ENCODE measurements at regions not wholly inside any gene's neighbourhood (a gene's known extent, or its start where the extent isn't known, plus 50 kb on each side); places are given as distances from the start of the nearest gene placed in this dataset.

DNA sequence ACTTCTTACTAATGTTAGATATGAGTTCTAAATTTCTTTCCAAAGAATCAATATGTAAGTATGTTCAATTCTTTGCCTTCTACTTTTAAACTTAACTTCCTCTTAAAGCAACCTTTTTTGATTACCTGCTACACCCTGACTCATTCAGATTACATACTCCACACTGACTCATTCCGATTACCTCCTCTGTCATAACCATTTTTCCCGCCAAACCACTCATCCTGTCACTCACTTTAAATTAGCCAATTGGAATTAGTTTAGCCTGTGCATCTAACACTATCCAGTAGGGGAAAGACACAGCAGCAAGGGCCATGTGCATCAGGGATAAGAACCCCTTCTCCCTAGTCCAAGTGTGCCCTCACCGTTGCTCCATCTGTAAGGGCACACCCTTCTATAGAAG, 815.5 kb downstream of the BRINP3 start:
- H4K5ac ChIP-seq (ENCODE audit: low read length), result no peak overlapping the region
- no peak overlapping the region for H4K8ac ChIP-seq (ENCODE audit: low read depth, low read length)
- H3K9ac ChIP-seq (ENCODE audit: low read length), result no peak overlapping the region
- H3K27ac ChIP-seq (ENCODE audit: low read depth, low read length), result no peak overlapping the region
- WGBS (ENCODE audit: extremely low coverage, insufficient coverage, low lambda C conversion rate), result no CpG with 5 or more reads among the region's 3 CpGs
- no peak overlapping the region for H3K18ac ChIP-seq (ENCODE audit: low read length)
- no peaks in the 10 kb centered on the region for H3K27me3 ChIP-seq (ENCODE audit: insufficient read depth, low read length, poor library complexity)
- H3K56ac ChIP-seq (ENCODE audit: low read length), result no peak overlapping the region
- H2BK120ac ChIP-seq (ENCODE audit: low read depth, low read length), result no peak overlapping the region
- H3K4me3 ChIP-seq (ENCODE audit: low read length), result no peak overlapping the region
- no peaks in the 10 kb centered on the region for H3K79me2 ChIP-seq (ENCODE audit: control insufficient read depth, insufficient read depth, low read length)
- no peak overlapping the region for H2BK5ac ChIP-seq (ENCODE audit: low read length)
- H3K79me1 ChIP-seq (ENCODE audit: low read length), result no peaks in the 10 kb centered on the region
- no peak overlapping the region for H2BK15ac ChIP-seq (replicated peaks; ENCODE audit: low read depth)
- no peak for DNase-seq
- H3K4me1 ChIP-seq (ENCODE audit: control insufficient read depth, low read depth, low read length), result no peaks in the 10 kb centered on the region
- H3K4me2 ChIP-seq (ENCODE audit: low read length), result no peak overlapping the region
- no peak overlapping the region for H3K23ac ChIP-seq (ENCODE audit: low read length)
- no peaks in the 10 kb centered on the region for H3K36me3 ChIP-seq (ENCODE audit: control insufficient read depth, insufficient read depth, low read length)
- H3K4ac ChIP-seq (ENCODE audit: low read depth, low read length), result no peak overlapping the region
- no peak overlapping the region for H2AK5ac ChIP-seq (ENCODE audit: low read length)

DNA sequence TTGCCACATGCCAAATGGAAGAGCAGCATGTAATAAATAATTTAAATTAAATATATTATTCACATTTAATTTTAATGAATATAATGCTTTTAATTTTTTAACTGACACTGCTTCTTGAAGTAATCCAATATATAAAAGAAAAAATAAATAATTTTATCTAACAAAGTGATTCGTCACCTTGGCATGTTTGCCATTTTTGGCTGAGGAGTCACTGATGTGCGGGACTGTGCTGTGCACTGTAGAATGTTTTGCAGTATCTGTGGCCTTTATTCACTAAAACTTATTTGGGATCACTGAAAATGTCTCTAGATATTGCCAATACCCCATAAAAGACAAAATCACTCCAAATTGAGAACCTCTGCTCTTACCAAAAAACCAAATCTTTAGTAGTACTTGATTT, 807.8 kb downstream of the BRINP3 start:
- Histone ChIP-seq H4K5ac (ENCODE audit: low read length) (no peak overlapping the region), H3K23ac (ENCODE audit: low read length) (no peak overlapping the region), H3K4me3 (ENCODE audit: low read length) (no peak overlapping the region), H3K4me2 (ENCODE audit: low read length) (no peak overlapping the region), H3K79me1 (ENCODE audit: low read length) (no peaks in the 10 kb centered on the region), H3K27ac (ENCODE audit: low read depth, low read length) (no peak overlapping the region), H3K4me1 (ENCODE audit: control insufficient read depth, low read depth, low read length) (no peaks in the 10 kb centered on the region), H2BK5ac (ENCODE audit: low read length) (no peak overlapping the region), H3K9ac (ENCODE audit: low read length) (no peak overlapping the region), H3K56ac (ENCODE audit: low read length) (no peak overlapping the region), H4K8ac (ENCODE audit: low read depth, low read length) (no peak overlapping the region), H3K4ac (ENCODE audit: low read depth, low read length) (no peak overlapping the region), H2BK15ac (replicated peaks; ENCODE audit: low read depth) (no peak overlapping the region), H3K79me2 (ENCODE audit: control insufficient read depth, insufficient read depth, low read length) (no peaks in the 10 kb centered on the region), H3K18ac (ENCODE audit: low read length) (no peak overlapping the region), H2BK120ac (ENCODE audit: low read depth, low read length) (no peak overlapping the region), H3K36me3 (ENCODE audit: control insufficient read depth, insufficient read depth, low read length) (no peaks in the 10 kb centered on the region), H3K27me3 (ENCODE audit: insufficient read depth, low read length, poor library complexity) (no peaks in the 10 kb centered on the region), H2AK5ac (ENCODE audit: low read length) (no peak overlapping the region)
- WGBS (ENCODE audit: extremely low coverage, insufficient coverage, low lambda C conversion rate), result no CpG with 5 or more reads among the region's 2 CpGs
- no peak for DNase-seq

DNA sequence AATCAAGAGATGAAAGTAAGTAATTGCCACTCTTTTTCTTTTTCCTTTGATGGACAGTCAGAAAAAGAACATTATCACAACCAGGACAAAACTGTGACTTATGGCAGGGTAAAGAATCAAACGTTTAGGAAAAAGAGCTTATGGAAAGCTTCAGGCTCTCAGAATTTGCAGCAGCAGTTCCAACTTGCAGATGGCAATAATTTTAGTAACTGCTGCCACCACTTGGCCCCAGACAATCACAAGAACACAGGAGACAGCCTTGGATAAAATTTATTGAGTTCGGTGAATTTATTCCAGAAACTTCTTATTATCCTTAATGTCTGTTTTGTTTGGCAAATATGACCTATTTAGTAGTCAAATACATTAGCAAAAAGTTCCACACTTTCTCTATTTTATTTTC, 804.4 kb downstream of the BRINP3 start:
- no CpG with 5 or more reads among the region's 2 CpGs for WGBS (ENCODE audit: extremely low coverage, insufficient coverage, low lambda C conversion rate)
- H3K4me3 ChIP-seq (ENCODE audit: low read length), result no peak overlapping the region
- no peak overlapping the region for H4K8ac ChIP-seq (ENCODE audit: low read depth, low read length)
- H3K36me3 ChIP-seq (ENCODE audit: control insufficient read depth, insufficient read depth, low read length), result no peaks in the 10 kb centered on the region
- H3K4me2 ChIP-seq (ENCODE audit: low read length), result no peak overlapping the region
- no peak overlapping the region for H2BK5ac ChIP-seq (ENCODE audit: low read length)
- DNase-seq, result no peak
- H2BK15ac ChIP-seq (replicated peaks; ENCODE audit: low read depth), result no peak overlapping the region
- no peaks in the 10 kb centered on the region for H3K4me1 ChIP-seq (ENCODE audit: control insufficient read depth, low read depth, low read length)
- no peak overlapping the region for H2BK120ac ChIP-seq (ENCODE audit: low read depth, low read length)
- no peak overlapping the region for H3K18ac ChIP-seq (ENCODE audit: low read length)
- H3K56ac ChIP-seq (ENCODE audit: low read length), result no peak overlapping the region
- H4K5ac ChIP-seq (ENCODE audit: low read length), result no peak overlapping the region
- no peak overlapping the region for H2AK5ac ChIP-seq (ENCODE audit: low read length)
- H3K27ac ChIP-seq (ENCODE audit: low read depth, low read length), result no peak overlapping the region
- H3K23ac ChIP-seq (ENCODE audit: low read length), result no peak overlapping the region
- H3K27me3 ChIP-seq (ENCODE audit: insufficient read depth, low read length, poor library complexity), result no peaks in the 10 kb centered on the region
- no peaks in the 10 kb centered on the region for H3K79me2 ChIP-seq (ENCODE audit: control insufficient read depth, insufficient read depth, low read length)
- no peak overlapping the region for H3K4ac ChIP-seq (ENCODE audit: low read depth, low read length)
- H3K79me1 ChIP-seq (ENCODE audit: low read length), result no peaks in the 10 kb centered on the region
- H3K9ac ChIP-seq (ENCODE audit: low read length), result no peak overlapping the region

DNA sequence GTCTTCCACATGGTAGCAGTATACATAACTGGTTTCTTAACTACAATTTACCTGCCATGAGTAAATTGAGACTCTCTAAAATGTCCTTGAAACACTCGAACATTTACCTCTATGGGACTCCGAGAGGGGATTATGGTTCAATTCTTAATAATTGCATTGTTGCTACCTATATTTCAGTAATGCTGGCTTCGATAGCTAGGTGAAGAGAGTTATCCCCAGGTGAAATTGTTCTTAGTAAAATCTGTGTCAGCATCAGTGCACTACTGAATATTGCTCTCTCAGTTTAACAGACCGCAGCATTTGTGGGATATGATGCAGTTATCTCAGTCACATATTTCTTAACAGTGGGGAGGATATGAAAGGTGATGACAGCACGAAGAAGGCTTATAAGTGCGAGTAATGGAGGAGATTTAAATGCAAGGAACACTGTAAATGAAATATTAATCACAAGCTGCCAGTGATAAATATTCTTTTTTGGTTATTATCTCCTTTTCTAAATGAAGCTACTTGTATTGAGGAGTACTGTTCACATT, 801.9 kb downstream of the BRINP3 start:
- Histone ChIP-seq H3K79me2 (ENCODE audit: control insufficient read depth, insufficient read depth, low read length) (no peaks in the 10 kb centered on the region), H4K5ac (ENCODE audit: low read length) (no peak overlapping the region), H3K27ac (ENCODE audit: low read depth, low read length) (no peak overlapping the region), H3K18ac (ENCODE audit: low read length) (no peak overlapping the region), H2BK15ac (replicated peaks; ENCODE audit: low read depth) (no peak overlapping the region), H3K4me3 (ENCODE audit: low read length) (no peak overlapping the region), H3K23ac (ENCODE audit: low read length) (no peak overlapping the region), H3K4me1 (ENCODE audit: control insufficient read depth, low read depth, low read length) (no peaks in the 10 kb centered on the region), H2BK5ac (ENCODE audit: low read length) (no peak overlapping the region), H3K56ac (ENCODE audit: low read length) (no peak overlapping the region), H3K27me3 (ENCODE audit: insufficient read depth, low read length, poor library complexity) (no peaks in the 10 kb centered on the region), H2BK120ac (ENCODE audit: low read depth, low read length) (no peak overlapping the region), H3K4me2 (ENCODE audit: low read length) (no peak overlapping the region), H3K79me1 (ENCODE audit: low read length) (no peaks in the 10 kb centered on the region), H2AK5ac (ENCODE audit: low read length) (no peak overlapping the region), H4K8ac (ENCODE audit: low read depth, low read length) (no peak overlapping the region), H3K36me3 (ENCODE audit: control insufficient read depth, insufficient read depth, low read length) (no peaks in the 10 kb centered on the region), H3K4ac (ENCODE audit: low read depth, low read length) (no peak overlapping the region), H3K9ac (ENCODE audit: low read length) (no peak overlapping the region)
- WGBS (ENCODE audit: extremely low coverage, insufficient coverage, low lambda C conversion rate), result no CpG with 5 or more reads among the region's 6 CpGs
- no peak for DNase-seq

DNA sequence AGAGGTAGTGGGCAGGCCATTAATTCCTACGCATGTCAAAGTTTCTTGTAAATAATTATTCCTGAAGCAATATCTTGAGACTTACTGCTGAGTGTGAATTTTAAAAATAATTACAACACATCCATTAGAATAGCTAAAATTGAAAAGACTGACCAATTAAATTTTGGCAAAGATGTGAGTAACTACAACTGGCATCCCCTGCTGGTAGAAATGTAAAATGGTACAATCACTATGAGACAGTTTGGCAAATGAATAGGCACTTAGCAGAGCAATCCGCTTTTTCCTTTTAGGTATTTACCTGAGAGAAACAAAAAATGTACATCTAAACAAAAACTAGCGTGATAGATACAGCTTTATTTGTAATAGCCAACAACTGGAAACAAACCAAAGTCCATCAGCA, 798.9 kb downstream of the BRINP3 start:
- Histone ChIP-seq H3K56ac (ENCODE audit: low read length) (no peak overlapping the region), H3K36me3 (ENCODE audit: control insufficient read depth, insufficient read depth, low read length) (no peaks in the 10 kb centered on the region), H2AK5ac (ENCODE audit: low read length) (no peak overlapping the region), H3K4ac (ENCODE audit: low read depth, low read length) (no peak overlapping the region), H3K23ac (ENCODE audit: low read length) (no peak overlapping the region), H2BK120ac (ENCODE audit: low read depth, low read length) (no peak overlapping the region), H3K27ac (ENCODE audit: low read depth, low read length) (no peak overlapping the region), H3K9ac (ENCODE audit: low read length) (no peak overlapping the region), H3K4me2 (ENCODE audit: low read length) (no peak overlapping the region), H3K79me2 (ENCODE audit: control insufficient read depth, insufficient read depth, low read length) (no peaks in the 10 kb centered on the region), H4K8ac (ENCODE audit: low read depth, low read length) (no peak overlapping the region), H3K27me3 (ENCODE audit: insufficient read depth, low read length, poor library complexity) (no peaks in the 10 kb centered on the region), H2BK15ac (replicated peaks; ENCODE audit: low read depth) (no peak overlapping the region), H3K79me1 (ENCODE audit: low read length) (no peaks in the 10 kb centered on the region), H3K4me3 (ENCODE audit: low read length) (no peak overlapping the region), H3K18ac (ENCODE audit: low read length) (no peak overlapping the region), H4K5ac (ENCODE audit: low read length) (no peak overlapping the region), H3K4me1 (ENCODE audit: control insufficient read depth, low read depth, low read length) (no peaks in the 10 kb centered on the region), H2BK5ac (ENCODE audit: low read length) (no peak overlapping the region)
- no CpG with 5 or more reads among the region's 3 CpGs for WGBS (ENCODE audit: extremely low coverage, insufficient coverage, low lambda C conversion rate)
- DNase-seq, result peak; percentile 14

DNA sequence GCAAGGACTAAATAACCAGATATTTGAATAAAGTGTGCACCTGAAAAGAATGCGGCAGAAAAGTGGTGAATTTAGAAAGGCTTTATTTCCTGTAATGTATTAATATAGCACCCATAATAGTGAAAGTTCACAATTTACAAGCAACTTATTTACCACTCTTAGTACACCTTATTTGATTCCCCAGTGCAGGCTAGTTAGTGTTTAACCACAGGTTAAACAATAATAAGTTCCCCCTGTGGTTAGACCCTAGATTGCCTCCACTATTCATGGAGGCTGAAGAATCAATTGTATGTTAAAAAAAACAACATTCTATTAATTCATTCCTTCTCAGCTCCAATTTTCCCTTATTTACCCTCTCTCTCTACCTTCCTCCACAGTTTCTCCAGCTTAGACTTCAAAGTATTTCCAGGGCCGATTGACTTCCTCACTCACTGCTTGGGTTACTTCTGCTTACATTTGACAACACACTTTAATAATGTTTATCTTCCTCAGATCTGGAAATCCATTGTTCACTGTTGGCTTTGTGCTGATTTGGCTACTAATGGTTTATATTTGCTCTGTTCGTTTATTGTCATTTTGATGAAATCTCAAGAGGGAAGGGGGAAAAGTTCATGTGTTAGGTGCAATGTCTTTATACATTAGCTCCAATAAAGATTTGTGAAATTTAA, 796.3 kb downstream of the BRINP3 start:
- Histone ChIP-seq H3K9ac (ENCODE audit: low read length) (no peak overlapping the region), H2BK120ac (ENCODE audit: low read depth, low read length) (no peak overlapping the region), H3K23ac (ENCODE audit: low read length) (no peak overlapping the region), H2AK5ac (ENCODE audit: low read length) (no peak overlapping the region), H3K27ac (ENCODE audit: low read depth, low read length) (no peak overlapping the region), H3K27me3 (ENCODE audit: insufficient read depth, low read length, poor library complexity) (no peaks in the 10 kb centered on the region), H4K5ac (ENCODE audit: low read length) (no peak overlapping the region), H3K4me3 (ENCODE audit: low read length) (no peak overlapping the region), H2BK5ac (ENCODE audit: low read length) (no peak overlapping the region), H3K4me1 (ENCODE audit: control insufficient read depth, low read depth, low read length) (no peaks in the 10 kb centered on the region), H3K56ac (ENCODE audit: low read length) (no peak overlapping the region), H3K79me1 (ENCODE audit: low read length) (no peaks in the 10 kb centered on the region), H3K4ac (ENCODE audit: low read depth, low read length) (no peak overlapping the region), H3K18ac (ENCODE audit: low read length) (no peak overlapping the region), H3K4me2 (ENCODE audit: low read length) (no peak overlapping the region), H2BK15ac (replicated peaks; ENCODE audit: low read depth) (no peak overlapping the region), H3K36me3 (ENCODE audit: control insufficient read depth, insufficient read depth, low read length) (no peaks in the 10 kb centered on the region), H4K8ac (ENCODE audit: low read depth, low read length) (no peak overlapping the region), H3K79me2 (ENCODE audit: control insufficient read depth, insufficient read depth, low read length) (no peaks in the 10 kb centered on the region)
- no CpG with 5 or more reads among the region's 3 CpGs for WGBS (ENCODE audit: extremely low coverage, insufficient coverage, low lambda C conversion rate)
- no peak for DNase-seq
